GM08714 (cell line): ENCODE measurements at regions not wholly inside any gene's neighbourhood (a gene's known extent, or its start where the extent isn't known, plus 50 kb on each side); places are given as distances from the start of the nearest gene placed in this dataset.

Experiments used
- H3K4me3 ChIP-seq: fragments of 200-500 bp; sonication (Bioruptor generic); 2 replicates; pipeline ENCODE4 v1.5.1; 2014; ENCODE audit warnings: mild to moderate bottlenecking, low read length, inconsistent platforms
- ZNF274 ChIP-seq: IDR thresholded peaks from 2 replicates; pipeline ENCODE4 v1.6.1; 2012; ENCODE audit warnings: mild to moderate bottlenecking, low read depth, low read length

- no peak for TF ChIP-seq ZNF274
- no peak overlapping the region for H3K4me3 ChIP-seq
Measured at GRCh38 chr4:23163647-23164436, 471.1 kb downstream of the GBA3 start.

GRCh38 chr4:23162275-23162674, 469.5 kb downstream of the GBA3 start:
- no peak overlapping the region for H3K4me3 ChIP-seq
- TF ChIP-seq ZNF274, result no peak

GRCh38 chr4:23161787-23162186, 469.1 kb downstream of the GBA3 start:
- no peak for TF ChIP-seq ZNF274

GRCh38 chr4:23153076-23153475, 460.3 kb downstream of the GBA3 start:
- TF ChIP-seq ZNF274, result no peak
- no peak overlapping the region for H3K4me3 ChIP-seq

More at GRCh38 chr4:23161787-23162186, 469.1 kb downstream of the GBA3 start:
- H3K4me3 ChIP-seq, result no peak overlapping the region

- H3K4me3 ChIP-seq, result no peak overlapping the region
Measured at GRCh38 chr4:23149815-23150214, 457.1 kb downstream of the GBA3 start.

GRCh38 chr4:23144707-23145106, 452.0 kb downstream of the GBA3 start:
- no peak overlapping the region for H3K4me3 ChIP-seq

More at GRCh38 chr4:23149815-23150214, 457.1 kb downstream of the GBA3 start:
- no peak for TF ChIP-seq ZNF274

GRCh38 chr4:23135792-23136645, 443.3 kb downstream of the GBA3 start:
- TF ChIP-seq ZNF274, result no peak

More at GRCh38 chr4:23144707-23145106, 452.0 kb downstream of the GBA3 start:
- no peak for TF ChIP-seq ZNF274

GRCh38 chr4:23134331-23134730, 441.6 kb downstream of the GBA3 start:
- no peak for TF ChIP-seq ZNF274
- H3K4me3 ChIP-seq, result no peak overlapping the region

More at GRCh38 chr4:23135792-23136645, 443.3 kb downstream of the GBA3 start:
- H3K4me3 ChIP-seq, result no peak overlapping the region

GRCh38 chr4:23130845-23131244, 438.1 kb downstream of the GBA3 start:
- no peak for TF ChIP-seq ZNF274
- H3K4me3 ChIP-seq, result no peak overlapping the region

- TF ChIP-seq ZNF274, result no peak
- no peak overlapping the region for H3K4me3 ChIP-seq
Measured at GRCh38 chr4:23125118-23125517, 432.4 kb downstream of the GBA3 start.

GRCh38 chr4:23122666-23123400, 430.1 kb downstream of the GBA3 start:
- H3K4me3 ChIP-seq, result no peak overlapping the region
- no peak for TF ChIP-seq ZNF274

GRCh38 chr4:23120374-23120773, 427.6 kb downstream of the GBA3 start:
- H3K4me3 ChIP-seq, result no peak overlapping the region
- no peak for TF ChIP-seq ZNF274

- no peak for TF ChIP-seq ZNF274
- H3K4me3 ChIP-seq, result no peak overlapping the region
Measured at GRCh38 chr4:23117826-23118225, 425.1 kb downstream of the GBA3 start.

- no peak for TF ChIP-seq ZNF274
- H3K4me3 ChIP-seq, result no peak overlapping the region
Measured at GRCh38 chr4:23114538-23114937, 421.8 kb downstream of the GBA3 start.
